HG02938 (cell line): ENCODE measurements at regions not wholly inside any gene's neighbourhood (a gene's known extent, or its start where the extent isn't known, plus 50 kb on each side); places are given as distances from the start of the nearest gene placed in this dataset.

Experiments used
- ATAC-seq: cut with Tn5 transposase; IDR thresholded peaks from one replicate; pipeline ENCODE4 v1.9.1; 2021; ENCODE audit warnings: mild to moderate bottlenecking, moderate library complexity; ENCODE audit not compliant: unreplicated experiment

- no peak for ATAC-seq
These were observed 1146.1 kb downstream of the KCNT2 start for GRCh38 chr1:195462152-195462551.

- no peak for ATAC-seq
These were observed 1149.9 kb downstream of the KCNT2 start for GRCh38 chr1:195458365-195458764.

GRCh38 chr1:195450794-195451193, 1157.4 kb downstream of the KCNT2 start:
- ATAC-seq = no peak

DNA sequence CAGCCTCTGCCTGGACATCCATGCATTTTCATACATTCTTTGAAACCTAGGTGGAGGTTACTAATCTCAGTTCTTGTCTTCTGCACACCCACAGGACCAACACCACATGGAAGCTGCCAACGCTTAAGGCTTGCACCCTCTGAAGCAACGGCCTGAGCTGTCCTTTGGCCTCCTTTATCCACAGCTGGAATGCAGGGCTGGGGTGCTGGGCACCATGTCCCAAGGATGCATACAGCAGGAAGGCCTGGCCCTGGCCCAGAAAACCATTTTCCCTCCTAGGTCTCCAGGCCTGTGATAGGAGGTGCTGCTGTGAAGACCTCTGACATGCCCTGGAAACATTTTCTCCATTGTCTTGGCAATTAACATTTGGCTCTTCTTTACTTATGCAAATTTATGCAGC, 1168.6 kb downstream of the KCNT2 start:
- ATAC-seq = no peak

DNA sequence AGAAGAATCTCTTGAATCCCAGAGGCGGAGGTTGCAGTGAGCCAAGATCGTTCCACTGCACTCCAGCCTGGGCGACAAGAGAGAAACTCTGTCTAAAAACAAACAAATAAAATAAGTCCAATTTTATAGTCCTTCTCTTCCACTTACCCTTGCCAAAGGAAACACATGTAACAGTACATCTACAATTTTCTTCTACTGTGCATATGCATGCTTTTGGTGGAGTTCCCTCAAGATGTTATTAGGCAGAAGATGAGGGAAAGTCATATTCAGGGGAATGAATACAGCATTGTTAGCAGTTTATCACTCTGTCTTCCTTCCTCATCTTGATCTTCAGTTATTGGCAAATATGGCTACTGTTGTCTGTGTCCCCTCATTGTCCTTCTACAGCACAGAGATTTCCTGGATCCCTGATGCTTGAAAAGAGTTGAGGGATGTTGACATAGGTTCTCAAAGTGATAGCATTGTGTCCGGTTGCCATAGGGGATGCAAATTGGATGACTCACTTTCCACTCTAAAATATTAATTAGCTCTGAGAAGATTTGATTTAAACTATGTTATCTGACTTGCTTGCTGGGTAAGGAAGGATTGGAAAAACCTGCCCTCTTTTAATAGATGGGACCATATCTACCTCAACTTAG, 1173.6 kb downstream of the KCNT2 start:
- ATAC-seq = no peak

GRCh38 chr1:195430826-195431225, 1177.4 kb downstream of the KCNT2 start:
- ATAC-seq = no peak

- no peak for ATAC-seq
These were observed 1179.3 kb downstream of the KCNT2 start for GRCh38 chr1:195428927-195429326.

DNA sequence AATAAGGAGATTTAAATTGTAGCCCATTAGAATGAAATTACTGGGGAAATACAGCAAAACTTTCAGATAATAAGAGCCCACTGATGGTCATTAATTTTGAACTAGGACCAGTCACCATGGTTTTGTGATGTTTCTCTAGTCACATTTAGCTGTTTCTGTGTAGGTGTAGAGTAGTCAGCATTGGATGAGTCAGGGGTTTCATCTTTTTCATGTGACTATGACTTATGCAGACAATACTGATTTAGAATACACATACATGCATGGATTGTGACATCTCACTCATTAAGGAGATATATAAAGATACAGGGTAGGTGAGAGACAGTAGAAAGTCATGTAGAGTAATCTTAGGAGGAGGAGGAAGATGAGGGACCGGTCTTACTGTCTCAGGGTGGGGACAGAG, 1192.7 kb downstream of the KCNT2 start:
- ATAC-seq = no peak

GRCh38 chr1:195394567-195394966, 1213.7 kb downstream of the KCNT2 start:
- no peak for ATAC-seq

GRCh38 chr1:195376190-195376589, 1232.0 kb downstream of the KCNT2 start:
- ATAC-seq = no peak

- no peak for ATAC-seq
These were observed 1234.4 kb downstream of the KCNT2 start for GRCh38 chr1:195373856-195374255.

DNA sequence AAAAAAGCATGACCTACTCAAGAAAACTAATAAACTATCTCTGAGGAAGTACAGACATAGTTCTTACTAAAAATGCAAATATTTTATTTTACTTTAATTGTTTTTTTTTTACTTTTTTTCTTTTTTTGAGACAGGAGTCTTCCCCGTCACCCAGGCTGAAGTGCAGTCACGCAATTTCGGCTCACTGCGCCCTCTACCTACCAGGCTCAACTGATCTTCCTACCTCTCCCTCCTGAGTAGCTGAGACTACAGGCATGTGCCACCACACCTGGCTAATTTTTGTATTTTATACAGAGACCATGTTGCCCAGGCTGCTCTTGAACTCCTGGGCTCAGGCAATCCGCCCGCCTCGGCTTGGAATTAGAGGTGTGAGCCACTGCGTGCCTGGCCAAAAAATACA, 1263.1 kb downstream of the KCNT2 start:
- no peak for ATAC-seq

- no peak for ATAC-seq
These were observed 1270.6 kb downstream of the KCNT2 start for GRCh38 chr1:195337646-195338045.

DNA sequence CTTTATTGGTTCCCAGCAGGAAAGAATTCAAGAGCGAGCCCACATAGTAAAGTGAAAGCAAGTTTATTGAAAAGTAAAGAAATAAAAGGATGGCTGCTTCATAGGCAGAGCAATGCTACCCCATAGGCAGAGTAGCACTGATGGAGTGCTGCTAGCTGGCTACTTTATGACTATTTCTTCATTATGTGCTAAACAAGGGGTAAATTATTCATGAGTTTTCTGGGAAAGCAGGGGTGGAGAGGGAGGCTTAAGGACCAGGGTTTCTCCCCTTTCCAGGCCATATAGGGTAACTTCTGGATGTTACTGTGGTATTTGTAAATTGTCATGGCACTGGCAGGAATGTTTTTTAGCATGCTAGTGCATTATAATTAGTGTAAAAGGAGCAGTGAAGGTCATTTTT, 1271.4 kb downstream of the KCNT2 start:
- no peak for ATAC-seq

- ATAC-seq = no peak
These were observed 1272.7 kb downstream of the KCNT2 start for GRCh38 chr1:195335541-195335940.

DNA sequence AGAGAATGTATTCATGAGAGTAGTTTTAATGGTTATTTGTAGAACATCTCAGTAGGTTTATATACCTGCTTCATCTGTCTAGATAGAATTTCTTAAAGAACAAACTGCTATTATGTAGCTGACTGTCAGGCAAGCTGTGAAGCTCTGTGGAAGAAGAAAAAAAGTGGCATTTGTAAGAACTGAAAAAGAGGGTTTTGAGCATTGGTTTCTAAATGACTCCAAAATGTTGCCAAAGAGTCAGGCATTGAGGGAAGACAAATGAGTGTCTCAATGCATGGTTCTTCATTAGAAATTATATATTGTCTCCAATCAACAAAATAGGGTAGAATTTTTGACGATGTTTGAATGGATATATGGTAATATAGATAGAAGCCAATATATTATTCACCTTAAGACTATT, 1276.1 kb downstream of the KCNT2 start:
- ATAC-seq = no peak

GRCh38 chr1:195328681-195329080, 1279.6 kb downstream of the KCNT2 start:
- no peak for ATAC-seq

- ATAC-seq = no peak
These were observed 1280.1 kb downstream of the KCNT2 start for GRCh38 chr1:195328102-195328501.

DNA sequence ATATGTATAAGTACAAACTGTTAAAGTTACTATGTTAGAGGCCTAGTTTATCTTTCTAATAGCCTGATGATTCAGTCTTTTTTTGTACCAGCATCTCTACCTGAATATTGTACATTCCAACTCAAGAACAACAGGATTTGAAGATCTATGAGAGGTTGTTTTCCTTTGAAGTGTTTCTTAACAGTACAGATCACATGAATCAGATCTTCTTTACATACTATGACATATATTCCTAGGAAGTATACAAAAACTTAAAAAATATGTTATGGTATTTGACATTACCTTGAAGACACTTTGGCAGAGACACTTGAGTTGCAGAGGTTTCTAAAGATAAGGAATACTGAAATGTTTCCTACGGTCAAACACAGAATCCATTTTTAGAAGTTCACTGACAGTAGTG, 1280.9 kb downstream of the KCNT2 start:
- no peak for ATAC-seq

DNA sequence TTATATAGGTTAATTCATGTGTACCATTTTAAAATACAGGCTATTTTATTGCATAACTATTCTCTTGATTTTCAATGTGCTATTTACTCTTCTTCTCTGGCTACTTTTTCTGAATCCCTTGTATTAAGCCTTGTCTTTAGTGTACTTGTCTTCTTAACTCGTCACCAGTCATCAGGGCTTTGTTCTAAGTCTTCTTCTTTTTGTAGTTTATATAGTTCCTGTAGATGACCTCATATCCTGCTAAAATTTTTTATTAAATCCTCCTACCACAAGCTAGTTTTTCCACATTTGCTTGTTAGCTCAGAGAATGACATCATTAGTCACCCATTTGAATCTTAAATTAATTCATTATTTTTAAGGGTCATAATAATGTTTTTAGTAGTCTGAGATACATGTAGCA, 1281.9 kb downstream of the KCNT2 start:
- ATAC-seq = no peak

GRCh38 chr1:195325181-195325580, 1283.1 kb downstream of the KCNT2 start:
- ATAC-seq = no peak

GRCh38 chr1:195306281-195306680, 1302.0 kb downstream of the KCNT2 start:
- ATAC-seq = no peak

DNA sequence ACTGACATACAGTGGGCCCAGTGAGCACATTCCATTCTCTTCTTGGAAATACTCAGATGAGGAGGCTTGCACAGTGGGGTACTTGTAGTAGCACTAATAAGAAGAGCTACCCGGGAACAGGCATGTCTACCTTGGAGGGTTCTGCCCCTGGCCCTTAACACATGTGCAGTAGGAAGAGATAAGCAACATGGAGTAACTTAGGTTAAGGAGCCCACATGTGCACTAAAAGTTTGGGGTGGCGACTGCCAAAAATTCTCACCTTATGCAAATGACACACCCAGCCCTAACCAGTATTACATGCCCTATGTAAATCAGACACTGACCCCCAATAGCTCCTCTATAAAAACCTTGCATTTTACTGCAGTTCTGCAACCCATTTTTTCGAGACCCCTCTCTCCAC, 1313.3 kb downstream of the KCNT2 start:
- no peak for ATAC-seq
